GM19372 (cell line): ENCODE measurements at regions not wholly inside any gene's neighbourhood (a gene's known extent, or its start where the extent isn't known, plus 50 kb on each side); places are given as distances from the start of the nearest gene placed in this dataset.
A peak's percentile ranks its signal among the peaks of the same experiment; 100 is the strongest.

Source experiments
- ATAC-seq: cut with Tn5 transposase; IDR thresholded peaks from one replicate; pipeline ENCODE4 v1.9.1; 2021; ENCODE audit warnings: mild to moderate bottlenecking, low read depth, moderate library complexity; ENCODE audit not compliant: unreplicated experiment

- no peak for ATAC-seq
These were observed 87.2 kb upstream of the XCR1 start for GRCh38 chr3:46114323-46114988.

- no peak for ATAC-seq
These were observed 86.3 kb upstream of the XCR1 start for GRCh38 chr3:46113608-46114007.

- ATAC-seq = no peak
These were observed 85.7 kb upstream of the XCR1 start for GRCh38 chr3:46112984-46113383.

GRCh38 chr3:46112296-46112695 lies 85.0 kb upstream of the XCR1 start:
- ATAC-seq = no peak

- ATAC-seq = no peak
These were observed 83.6 kb upstream of the XCR1 start for GRCh38 chr3:46110701-46111493.

GRCh38 chr3:46107682-46108081 lies 80.4 kb upstream of the XCR1 start:
- no peak for ATAC-seq

GRCh38 chr3:46105306-46105919 lies 78.1 kb upstream of the XCR1 start:
- no peak for ATAC-seq

- ATAC-seq = no peak
These were observed 77.4 kb upstream of the XCR1 start for GRCh38 chr3:46104706-46105105.

- no peak for ATAC-seq
These were observed 75.5 kb upstream of the XCR1 start for GRCh38 chr3:46102780-46103130.

GRCh38 chr3:46102059-46102779 lies 74.9 kb upstream of the XCR1 start:
- no peak for ATAC-seq

GRCh38 chr3:46100812-46101211 lies 73.5 kb upstream of the XCR1 start:
- no peak for ATAC-seq

GRCh38 chr3:46098319-46098761 lies 71.1 kb upstream of the XCR1 start:
- peak; percentile 64 for ATAC-seq

- peak; percentile 10 for ATAC-seq
These were observed 70.5 kb upstream of the XCR1 start for GRCh38 chr3:46097691-46098241.

- ATAC-seq = no peak
These were observed 69.5 kb upstream of the XCR1 start for GRCh38 chr3:46096781-46097180.

GRCh38 chr3:46096336-46096735 lies 69.1 kb upstream of the XCR1 start:
- ATAC-seq = no peak

- no peak for ATAC-seq
These were observed 68.0 kb upstream of the XCR1 start for GRCh38 chr3:46095307-46095706.

GRCh38 chr3:46094506-46094905 lies 67.2 kb upstream of the XCR1 start:
- no peak for ATAC-seq

GRCh38 chr3:46093966-46094365 lies 66.7 kb upstream of the XCR1 start:
- ATAC-seq = no peak

GRCh38 chr3:46093327-46093942 lies 66.2 kb upstream of the XCR1 start:
- no peak for ATAC-seq

- peak; percentile 51 for ATAC-seq
These were observed 65.4 kb upstream of the XCR1 start for GRCh38 chr3:46092702-46093080.
